Large intestine (tissue), 3 donors: ENCODE measurements at regions not wholly inside any gene's neighbourhood (a gene's known extent, or its start where the extent isn't known, plus 50 kb on each side); places are given as distances from the start of the nearest gene placed in this dataset.

Experiments used
- DNase-seq, 2 donors: peaks; one replicate each; pipeline versions ENCODE4 v3.0.0 to v3.0.0-alpha.2; 2013
- H3K27ac ChIP-seq: one replicate; pipeline ENCODE4 v1.5.1; 2013; ENCODE audit warnings: low read length
- H3K27me3 ChIP-seq: 2 replicates; pipeline ENCODE4 v1.6.1; 2013; ENCODE audit warnings: low read length; ENCODE audit not compliant: control insufficient read depth, insufficient read depth
- H3K36me3 ChIP-seq: 2 replicates; pipeline ENCODE4 v1.6.1; 2013; ENCODE audit warnings: low read length; ENCODE audit not compliant: control insufficient read depth, insufficient read depth
- H3K4me1 ChIP-seq: one replicate; pipeline ENCODE4 v1.6.1; 2013; ENCODE audit warnings: low read length; ENCODE audit not compliant: control insufficient read depth, insufficient read depth
- H3K4me3 ChIP-seq: one replicate; pipeline ENCODE4 v1.5.1; 2013; ENCODE audit warnings: low read length
- H3K9me3 ChIP-seq: one replicate; pipeline ENCODE4 v1.6.1; 2013; ENCODE audit warnings: mild to moderate bottlenecking, low read depth, low read length, moderate library complexity; ENCODE audit not compliant: control insufficient read depth
- WGBS: methylation state at CpG from one replicate; pipeline ENCODE4 v1.1.5; 2013; ENCODE audit warnings: low lambda C conversion rate; ENCODE audit not compliant: insufficient coverage; 5-methylcytosine and 5-hydroxymethylcytosine counted together

DNA sequence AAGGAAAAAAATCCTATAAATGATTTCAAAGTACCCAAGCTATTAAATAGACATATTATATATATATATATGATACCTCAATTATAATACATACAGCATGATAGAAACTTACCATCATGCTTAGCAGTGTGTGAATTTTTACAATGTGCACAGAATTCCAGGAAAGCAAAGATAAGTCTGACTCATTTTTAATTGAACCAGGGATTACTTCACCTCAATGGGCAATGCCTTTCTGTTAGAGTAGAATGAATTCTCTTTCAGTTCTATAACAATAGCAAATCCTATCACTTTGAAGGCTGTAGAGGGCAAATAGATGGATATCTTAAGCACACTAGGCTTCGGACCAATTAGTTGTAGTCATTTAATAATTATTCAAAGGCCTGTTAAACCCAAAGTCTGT is 54.8 kb upstream of the P3H2 start:
- WGBS: no CpG with 5 or more reads among the region's 1 CpG

DNA sequence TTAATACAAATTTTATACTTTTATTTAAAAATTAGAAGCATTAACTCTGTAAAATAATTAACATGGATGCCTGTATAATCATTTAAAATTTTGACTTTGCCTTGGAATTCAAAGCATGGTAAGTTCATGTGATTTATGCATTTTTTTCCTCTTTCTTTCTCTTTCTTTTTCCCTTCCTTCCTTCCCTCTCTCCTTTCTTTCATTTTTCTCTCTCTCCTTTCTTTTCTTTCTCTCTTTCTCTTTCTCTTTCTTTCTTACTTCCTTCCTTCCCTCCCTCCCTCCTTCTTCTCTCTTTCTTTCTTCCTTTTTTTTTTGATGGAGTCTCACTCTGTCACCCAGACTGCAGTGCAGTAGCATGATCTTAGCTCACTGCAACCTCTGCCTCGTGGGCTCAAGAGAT is 53.8 kb upstream of the P3H2 start:
- WGBS: no CpG with 5 or more reads among the region's 1 CpG
- Histone ChIP-seq H3K27ac (no peak overlapping the region), H3K9me3 (no peaks in the 10 kb centered on the region), H3K4me1 (no peaks in the 10 kb centered on the region), H3K27me3 (no peaks in the 10 kb centered on the region), H3K36me3 (no peaks in the 10 kb centered on the region), H3K4me3 (no peak overlapping the region)
- DNase-seq: no peak

More for the DNA sequence above, 54.8 kb upstream of the P3H2 start:
- Histone ChIP-seq H3K36me3 (no peaks in the 10 kb centered on the region), H3K27me3 (no peaks in the 10 kb centered on the region), H3K9me3 (no peaks in the 10 kb centered on the region), H3K4me3 (no peak overlapping the region), H3K27ac (no peak overlapping the region), H3K4me1 (no peaks in the 10 kb centered on the region)
- no peak for DNase-seq

DNA sequence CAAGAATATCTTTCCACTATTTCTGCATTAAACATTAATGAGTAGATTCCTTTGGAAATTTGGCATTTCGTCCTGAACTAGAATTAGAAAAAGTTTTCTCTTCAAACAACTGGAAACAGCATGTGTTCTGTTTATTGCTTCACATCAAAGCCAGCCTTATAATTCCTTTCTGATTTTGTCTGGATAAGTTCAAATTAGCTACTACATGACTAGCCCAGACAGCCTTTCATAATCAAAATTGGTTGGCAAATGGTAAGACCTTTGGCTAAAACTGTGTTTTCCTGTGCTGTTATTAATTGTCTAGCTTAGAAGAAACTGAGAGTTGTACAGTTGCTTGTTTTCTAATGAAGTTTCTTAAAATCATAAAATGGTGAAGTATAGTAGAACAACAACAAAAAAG is 52.7 kb upstream of the P3H2 start:
- Histone ChIP-seq H3K27me3 (no peaks in the 10 kb centered on the region), H3K27ac (no peak overlapping the region), H3K4me1 (no peaks in the 10 kb centered on the region), H3K9me3 (no peaks in the 10 kb centered on the region), H3K4me3 (no peak overlapping the region), H3K36me3 (no peaks in the 10 kb centered on the region)
- no peak for DNase-seq
- no CpG with 5 or more reads among the region's 1 CpG for WGBS

DNA sequence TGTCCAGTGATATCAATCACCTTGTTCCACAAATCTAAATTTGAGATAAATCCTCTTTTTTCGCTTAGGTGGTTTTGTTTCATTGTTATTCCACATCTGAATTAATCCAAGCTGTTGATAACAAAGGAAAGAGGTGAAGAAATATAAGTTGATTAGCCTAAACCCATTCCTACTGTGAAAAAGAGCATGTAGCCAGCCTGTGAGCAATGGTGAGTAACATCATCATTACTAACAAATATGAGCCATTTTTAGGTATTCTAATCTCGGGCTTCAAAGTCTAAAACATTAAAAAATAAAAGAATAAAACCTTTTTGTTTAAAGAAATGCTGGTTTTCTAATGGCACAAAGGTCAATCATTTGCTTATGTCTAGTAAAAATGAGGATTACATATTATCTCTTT is 52.1 kb upstream of the P3H2 start:
- Histone ChIP-seq H3K27ac (no peak overlapping the region), H3K4me1 (no peaks in the 10 kb centered on the region), H3K36me3 (no peaks in the 10 kb centered on the region), H3K9me3 (no peaks in the 10 kb centered on the region), H3K27me3 (no peaks in the 10 kb centered on the region), H3K4me3 (no peak overlapping the region)
- 100% methylated on average over 1 of the region's 2 CpGs for WGBS
- no peak for DNase-seq
